PC-3 (cell line): ENCODE measurements at regions not wholly inside any gene's neighbourhood (a gene's known extent, or its start where the extent isn't known, plus 50 kb on each side); places are given as distances from the start of the nearest gene placed in this dataset.

Experiments
- ATAC-seq: fragments of 200-7000 bp; cut with Tn5 transposase; 2 replicates; pipeline ENCODE4 v1.9.1; 2020; ENCODE audit warnings: mild to moderate bottlenecking, moderate library complexity
- BruUV-seq: library from RNA; stranded (reverse); fragments of 400-500 nt; replicated peaks from 2 replicates; lab custom pipeline; 2021; lab: Mats Ljungman, UMichigan
- CTCF ChIA-PET: fragments of 300-600 bp; sonication (Branson Sonifier 250); formaldehyde crosslinking; loops from one replicate; lab custom pipeline; 2022; ENCODE audit warnings: antibody characterized with exemption; lab: Charles Lee
- POLR2A ChIA-PET: fragments of 300-600 bp; sonication (Branson Sonifier 250); formaldehyde crosslinking; loops from one replicate; lab custom pipeline; 2022; ENCODE audit warnings: antibody characterized with exemption; ENCODE audit not compliant: unreplicated experiment; lab: Charles Lee
- DNase-seq: peaks from one replicate; pipeline ENCODE4 v3.0.0-alpha.2; 2015
- H2AFZ ChIP-seq: fragments of 300-600 bp; sonication (generic); 2 replicates; pipeline ENCODE4 v1.6.0; 2016; ENCODE audit warnings: antibody characterized with exemption, low read length
- H3F3A ChIP-seq: fragments of 300-600 bp; sonication (generic); one replicate; pipeline ENCODE4 v1.6.0; 2017; ENCODE audit warnings: antibody characterized with exemption, low read length, control low read depth, mild to moderate bottlenecking; ENCODE audit not compliant: unreplicated experiment
- H3K27ac ChIP-seq: fragments of 300-600 bp; sonication (generic); 2 replicates; pipeline ENCODE4 v1.5.1; 2016; ENCODE audit warnings: mild to moderate bottlenecking, low read length
- H3K27me3 ChIP-seq: fragments of 300-600 bp; sonication (generic); 2 replicates; pipeline ENCODE4 v1.6.1; 2016; ENCODE audit warnings: low read length, mixed read lengths
- H3K36me3 ChIP-seq: fragments of 300-600 bp; sonication (generic); 2 replicates; pipeline ENCODE4 v1.6.1; 2016; ENCODE audit warnings: low read depth, mixed run types, low read length, mixed read lengths
- H3K4me1 ChIP-seq: fragments of 300-600 bp; sonication (generic); 2 replicates; pipeline ENCODE4 v1.5.1; 2016; ENCODE audit warnings: low read length; ENCODE audit not compliant: insufficient read depth
- H3K4me2 ChIP-seq: fragments of 300-600 bp; sonication (generic); 2 replicates; pipeline ENCODE4 v1.6.0; 2016; ENCODE audit warnings: low read length
- H3K4me3 ChIP-seq: fragments of 300-600 bp; sonication (generic); 2 replicates; pipeline ENCODE4 v1.5.1; 2016; ENCODE audit warnings: mild to moderate bottlenecking, low read length, mixed read lengths
- H3K79me2 ChIP-seq: fragments of 300-600 bp; sonication (generic); 2 replicates; pipeline ENCODE4 v1.6.1; 2017; ENCODE audit warnings: low read length, mixed read lengths
- H3K9ac ChIP-seq: fragments of 300-600 bp; sonication (generic); 2 replicates; pipeline ENCODE4 v1.6.0; 2016; ENCODE audit warnings: mild to moderate bottlenecking, low read length
- H3K9me2 ChIP-seq: fragments of 300-600 bp; sonication (generic); replicated peaks from 2 replicates; pipeline ENCODE4 v1.6.1; 2016; ENCODE audit warnings: mixed run types, low read length, mixed read lengths
- H3K9me3 ChIP-seq: fragments of 300-600 bp; sonication (generic); 2 replicates; pipeline ENCODE4 v1.6.1; 2016; ENCODE audit warnings: low read length, mixed read lengths
- H4K20me1 ChIP-seq: fragments of 300-600 bp; sonication (generic); 2 replicates; pipeline ENCODE4 v1.6.1; 2016; ENCODE audit warnings: low read length, mixed read lengths
- CTCF ChIP-seq: fragments of 300-600 bp; sonication (generic); conservative IDR thresholded peaks from 2 replicates; pipeline ENCODE4 v1.5.1; 2017; ENCODE audit warnings: antibody characterized with exemption, low read depth, mild to moderate bottlenecking, low read length
- EZH2 ChIP-seq: fragments of 300-600 bp; sonication (generic); IDR thresholded peaks from one replicate; pipeline ENCODE4 v1.6.1; 2017; ENCODE audit warnings: antibody characterized with exemption, mild to moderate bottlenecking, low read length; ENCODE audit not compliant: unreplicated experiment
- EZH2phosphoT487 ChIP-seq: fragments of 300-600 bp; sonication (generic); IDR thresholded peaks from 2 replicates; pipeline ENCODE4 v1.6.1; 2018; ENCODE audit warnings: mild to moderate bottlenecking, antibody characterized with exemption, low read length, borderline replicate concordance
- intact Hi-C: fragments of 100-400 bp; cut with micrococcal nuclease; formaldehyde crosslinking; loops from 2 replicates; pipeline ENCODE4 v1.9.0; 2023

GRCh38 chr3:6716420-6716819, 144.5 kb upstream of the GRM7 start:
- H3K4me1 ChIP-seq: no peaks in the 10 kb centered on the region
- H3K4me2 ChIP-seq: no peak overlapping the region
- no peak for DNase-seq
- no peak for ATAC-seq
- H3K9ac ChIP-seq: no peak overlapping the region
- no peaks in the 10 kb centered on the region for H3K36me3 ChIP-seq
- H3K27ac ChIP-seq: no peak overlapping the region
- no peak overlapping the region for H2AFZ ChIP-seq
- TF ChIP-seq CTCF (no peak), EZH2 (no peak)
- no peaks in the 10 kb centered on the region for H3K9me2 ChIP-seq
- H3K4me3 ChIP-seq: no peak overlapping the region
- no peaks in the 10 kb centered on the region for H3K27me3 ChIP-seq
- ChIA-PET CTCF (no interaction called here), POLR2A (no interaction called here)
- intact Hi-C loops: no loop called here
- BruUV-seq: no TSS peak
- H3F3A ChIP-seq: no peaks in the 10 kb centered on the region
- no peaks in the 10 kb centered on the region for H4K20me1 ChIP-seq
- no peaks in the 10 kb centered on the region for H3K9me3 ChIP-seq
- no peaks in the 10 kb centered on the region for H3K79me2 ChIP-seq

GRCh38 chr3:6717026-6717943, 143.6 kb upstream of the GRM7 start:
- no TSS peak for BruUV-seq

More at GRCh38 chr3:6717026-6717943, 143.6 kb upstream of the GRM7 start:
- H3K9ac ChIP-seq: no peak overlapping the region
- no peaks in the 10 kb centered on the region for H3K36me3 ChIP-seq
- H3K27me3 ChIP-seq: no peaks in the 10 kb centered on the region
- H3K27ac ChIP-seq: no peak overlapping the region
- no peak overlapping the region for H3K4me2 ChIP-seq
- no peak overlapping the region for H3K4me3 ChIP-seq
- H3K4me1 ChIP-seq: no peaks in the 10 kb centered on the region
- intact Hi-C loops: no loop called here
- no peak for ATAC-seq
- ChIA-PET CTCF (no interaction called here), POLR2A (no interaction called here)
- DNase-seq: no peak
- no peaks in the 10 kb centered on the region for H3F3A ChIP-seq
- H3K9me3 ChIP-seq: no peaks in the 10 kb centered on the region
- H3K79me2 ChIP-seq: no peaks in the 10 kb centered on the region
- H2AFZ ChIP-seq: no peak overlapping the region
- no peak for TF ChIP-seq EZH2phosphoT487
- no peak for TF ChIP-seq EZH2
- no peak for TF ChIP-seq CTCF
- no peaks in the 10 kb centered on the region for H3K9me2 ChIP-seq
- H4K20me1 ChIP-seq: no peaks in the 10 kb centered on the region
